Ascending aorta (tissue), 2 donors: ENCODE measurements at regions not wholly inside any gene's neighbourhood (a gene's known extent, or its start where the extent isn't known, plus 50 kb on each side); places are given as distances from the start of the nearest gene placed in this dataset.

Experiments used
- DNase-seq, 2 donors: peaks; one replicate each; pipeline ENCODE4 v3.0.0-alpha.2; 2019; ENCODE audit warnings: low spot score in 2 of 2
- H3K27ac ChIP-seq, 2 donors: fragments of 200-600 bp; sonication (generic); one replicate each; pipeline ENCODE4 v1.5.1; 2016 to 2017; ENCODE audit warnings: mild to moderate bottlenecking in 1 of 2
- H3K27me3 ChIP-seq: fragments of 200-600 bp; sonication (generic); one replicate; pipeline ENCODE4 v1.5.1; 2017
- H3K36me3 ChIP-seq, 2 donors: fragments of 200-600 bp; sonication (generic); one replicate each; pipeline ENCODE4 v1.5.1; 2016
- H3K4me1 ChIP-seq, 2 donors: fragments of 200-600 bp; sonication (generic); one replicate each; pipeline ENCODE4 v1.5.1; 2016 to 2017; ENCODE audit warnings: mild to moderate bottlenecking in 1 of 2
- H3K4me3 ChIP-seq, 2 donors: fragments of 200-600 bp; sonication (generic); one replicate each; pipeline ENCODE4 v1.5.1; 2016 to 2017; ENCODE audit warnings: mild to moderate bottlenecking in 1 of 2
- H3K9me3 ChIP-seq, 2 donors: fragments of 200-600 bp; sonication (generic); one replicate each; pipeline ENCODE4 v1.5.1; 2016
- intact Hi-C: fragments of 100-400 bp; cut with DNase I; formaldehyde crosslinking; loops from one replicate; pipeline ENCODE4 v1.15.1; 2023
- TF ChIP-seq, protein P1 (sequence below), 3 experiments: fragments of 200-600 bp in 2 of 3; fragments of 450-650 bp in 1 of 3; sonication (generic) in 2 of 3; IDR thresholded peaks; one replicate each; pipeline ENCODE4 v1.5.1; 2016 to 2019; ENCODE audit warnings: antibody characterized with exemption in 3 of 3, mild to moderate bottlenecking in 1 of 3, moderate library complexity in 1 of 3

GRCh38 chr4:11773798-11774197 is 345.1 kb upstream of the HS3ST1 start:
- Histone ChIP-seq H3K9me3 (no peaks in the 10 kb centered on the region), H3K36me3 (no peaks in the 10 kb centered on the region), H3K27me3 (no peaks in the 10 kb centered on the region), H3K4me1 (peaks cover 0 to 3% of the 10 kb centered on the region in 2 donors), H3K27ac (no peak overlapping the region), H3K4me3 (no peak overlapping the region)
- DNase-seq, result no peak
- intact Hi-C loops, result no loop called here
- TF ChIP-seq, protein P1, sequence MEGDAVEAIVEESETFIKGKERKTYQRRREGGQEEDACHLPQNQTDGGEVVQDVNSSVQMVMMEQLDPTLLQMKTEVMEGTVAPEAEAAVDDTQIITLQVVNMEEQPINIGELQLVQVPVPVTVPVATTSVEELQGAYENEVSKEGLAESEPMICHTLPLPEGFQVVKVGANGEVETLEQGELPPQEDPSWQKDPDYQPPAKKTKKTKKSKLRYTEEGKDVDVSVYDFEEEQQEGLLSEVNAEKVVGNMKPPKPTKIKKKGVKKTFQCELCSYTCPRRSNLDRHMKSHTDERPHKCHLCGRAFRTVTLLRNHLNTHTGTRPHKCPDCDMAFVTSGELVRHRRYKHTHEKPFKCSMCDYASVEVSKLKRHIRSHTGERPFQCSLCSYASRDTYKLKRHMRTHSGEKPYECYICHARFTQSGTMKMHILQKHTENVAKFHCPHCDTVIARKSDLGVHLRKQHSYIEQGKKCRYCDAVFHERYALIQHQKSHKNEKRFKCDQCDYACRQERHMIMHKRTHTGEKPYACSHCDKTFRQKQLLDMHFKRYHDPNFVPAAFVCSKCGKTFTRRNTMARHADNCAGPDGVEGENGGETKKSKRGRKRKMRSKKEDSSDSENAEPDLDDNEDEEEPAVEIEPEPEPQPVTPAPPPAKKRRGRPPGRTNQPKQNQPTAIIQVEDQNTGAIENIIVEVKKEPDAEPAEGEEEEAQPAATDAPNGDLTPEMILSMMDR (IDR thresholded peaks at IDR 0.05), result no peak

DNA sequence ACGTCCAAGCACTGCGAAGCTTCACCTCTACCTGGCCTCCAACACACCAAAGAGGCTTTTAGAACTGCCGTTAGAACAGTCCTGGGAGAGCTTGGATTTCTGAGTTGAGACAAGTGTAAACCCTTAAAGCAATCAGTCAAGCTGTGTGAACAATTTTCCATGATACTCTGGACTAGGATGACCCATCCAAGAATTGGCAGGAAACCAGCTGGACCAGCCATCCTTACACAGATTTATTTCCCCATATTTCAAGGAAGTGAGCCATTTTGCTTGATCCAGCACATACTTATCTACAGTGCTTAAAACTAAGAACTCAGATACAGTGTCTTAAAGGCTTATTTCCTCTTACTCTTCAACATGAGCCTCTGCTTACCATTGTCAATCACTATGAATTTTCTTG is 340.7 kb upstream of the HS3ST1 start:
- intact Hi-C loops, result no loop called here
- Histone ChIP-seq H3K36me3 (no peaks in the 10 kb centered on the region), H3K9me3 (no peaks in the 10 kb centered on the region), H3K27ac (no peak overlapping the region), H3K4me1 (no peaks in the 10 kb centered on the region), H3K4me3 (no peak overlapping the region), H3K27me3 (no peaks in the 10 kb centered on the region)
- DNase-seq, result no peak
- TF ChIP-seq, protein P1 (IDR thresholded peaks at IDR 0.05), result no peak

GRCh38 chr4:11768251-11768972 is 339.7 kb upstream of the HS3ST1 start:
- no peak for DNase-seq
- Histone ChIP-seq H3K36me3 (no peaks in the 10 kb centered on the region), H3K4me3 (no peak overlapping the region), H3K4me1 (no peaks in the 10 kb centered on the region), H3K9me3 (no peaks in the 10 kb centered on the region), H3K27ac (no peak overlapping the region), H3K27me3 (no peaks in the 10 kb centered on the region)
- intact Hi-C loops, result no loop called here
- TF ChIP-seq, protein P1 (IDR thresholded peaks at IDR 0.05), result no peak

GRCh38 chr4:11765849-11766453 is 337.3 kb upstream of the HS3ST1 start:
- Histone ChIP-seq H3K27ac (no peak overlapping the region), H3K4me3 (no peak overlapping the region), H3K4me1 (no peaks in the 10 kb centered on the region), H3K36me3 (no peaks in the 10 kb centered on the region), H3K27me3 (no peaks in the 10 kb centered on the region), H3K9me3 (no peaks in the 10 kb centered on the region)
- TF ChIP-seq, protein P1 (IDR thresholded peaks at IDR 0.05), result peak in 2 of 3 experiments; percentile 51 to 54
- intact Hi-C loops, result no loop called here
- DNase-seq, result no peak

DNA sequence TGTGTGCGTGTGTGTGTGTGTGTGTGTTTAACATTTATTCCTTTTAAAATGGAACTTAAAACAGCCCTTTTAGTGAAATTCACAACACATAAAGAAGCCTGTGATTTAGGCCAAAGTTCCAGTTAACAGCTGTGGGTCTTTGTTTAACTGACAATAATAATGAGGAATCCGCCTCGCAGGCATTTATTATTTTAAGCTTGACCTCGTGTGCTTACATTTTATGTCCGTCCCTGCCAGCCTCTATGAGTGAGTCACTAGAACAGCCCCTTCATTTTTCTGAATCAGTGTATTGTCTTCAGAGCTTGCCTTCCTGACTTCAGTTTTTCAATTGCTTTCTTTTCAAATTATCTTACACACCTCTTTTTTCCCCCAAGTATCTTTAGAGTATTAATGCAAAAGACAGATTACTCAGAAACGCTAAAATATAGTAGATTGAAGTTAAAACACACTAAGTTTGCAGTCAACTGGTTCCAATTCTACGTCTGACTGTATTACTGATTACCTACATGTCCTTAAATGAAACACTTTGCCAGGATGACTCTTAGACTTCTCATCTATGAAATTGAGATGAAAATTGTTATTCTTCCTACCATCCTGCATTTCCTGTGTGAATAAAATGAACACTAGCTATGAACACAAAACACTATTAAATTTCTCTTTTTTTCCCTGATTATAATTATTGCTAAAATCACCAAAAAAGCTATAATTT is 319.6 kb upstream of the HS3ST1 start:
- Histone ChIP-seq H3K27ac (no peak overlapping the region), H3K9me3 (no peaks in the 10 kb centered on the region), H3K27me3 (no peaks in the 10 kb centered on the region), H3K4me3 (no peak overlapping the region), H3K36me3 (no peaks in the 10 kb centered on the region), H3K4me1 (no peaks in the 10 kb centered on the region)
- TF ChIP-seq, protein P1 (IDR thresholded peaks at IDR 0.05), result no peak
- no peak for DNase-seq
- intact Hi-C loops, result no loop called here
